Right ventricle myocardium superior (tissue), 1 donor: ENCODE measurements at regions not wholly inside any gene's neighbourhood (a gene's known extent, or its start where the extent isn't known, plus 50 kb on each side); places are given as distances from the start of the nearest gene placed in this dataset.
"Not testable (repeated sequence)": the region's sequence is repeated elsewhere in the genome, so short reads cannot be mapped to it uniquely, and the experiment has no call there.

ENCODE experiments used
- ATAC-seq: fragments of 200-7000 bp; cut with Tn5 transposase; one replicate; pipeline ENCODE4 v1.9.1; 2020; ENCODE audit warnings: mild to moderate bottlenecking; ENCODE audit not compliant: poor library complexity
- DNase-seq: peaks from one replicate; pipeline ENCODE4 v3.0.0-alpha.2; 2020
- intact Hi-C: fragments of 100-400 bp; cut with DNase I; formaldehyde crosslinking; loops from one replicate; pipeline ENCODE4 v1.11.2; 2022
- donor health status: DM: no; HTN: yes; CAD: no; lungs with severe emphysema.

GRCh38 chrX:140346729-140347128 lies 158.1 kb downstream of the SOX3 start:
- no peak for ATAC-seq
- intact Hi-C loops: no loop called here

GRCh38 chrX:140343226-140343868 lies 161.5 kb downstream of the SOX3 start:
- no peak for ATAC-seq
- intact Hi-C loops: no loop called here
- no peak for DNase-seq

More at GRCh38 chrX:140346729-140347128, 158.1 kb downstream of the SOX3 start:
- no peak for DNase-seq

GRCh38 chrX:140342410-140342809 lies 162.5 kb downstream of the SOX3 start:
- intact Hi-C loops: no loop called here

GRCh38 chrX:140337263-140337662 lies 167.6 kb downstream of the SOX3 start:
- no peak for ATAC-seq
- intact Hi-C loops: no loop called here
- no peak for DNase-seq

More at GRCh38 chrX:140342410-140342809, 162.5 kb downstream of the SOX3 start:
- DNase-seq (no peak), ATAC-seq (no peak)

- DNase-seq (no peak), ATAC-seq (no peak)
- intact Hi-C loops: no loop called here
These were observed 186.6 kb downstream of the SOX3 start for GRCh38 chrX:140318296-140318695.

GRCh38 chrX:140317462-140317861 lies 187.4 kb downstream of the SOX3 start:
- no peak for DNase-seq
- intact Hi-C loops: no loop called here
- no peak for ATAC-seq

- no peak for ATAC-seq
- intact Hi-C loops: no loop called here
- DNase-seq: no peak
These were observed 205.7 kb downstream of the SOX3 start for GRCh38 chrX:140298960-140299825.

- intact Hi-C loops: no loop called here
- ATAC-seq: no peak
- no peak for DNase-seq
These were observed 207.6 kb downstream of the SOX3 start for GRCh38 chrX:140297273-140297672.

GRCh38 chrX:140292961-140293360 lies 211.9 kb downstream of the SOX3 start:
- intact Hi-C loops: no loop called here
- DNase-seq (no peak), ATAC-seq (no peak)

GRCh38 chrX:140292188-140292587 lies 212.7 kb downstream of the SOX3 start:
- intact Hi-C loops: no loop called here
- ATAC-seq: no peak
- DNase-seq: no peak

GRCh38 chrX:140274811-140275525 lies 229.9 kb downstream of the SOX3 start:
- DNase-seq (no peak), ATAC-seq (no peak)
- intact Hi-C loops: no loop called here

GRCh38 chrX:140273921-140274320 lies 230.9 kb downstream of the SOX3 start:
- DNase-seq: no peak
- intact Hi-C loops: no loop called here
- no peak for ATAC-seq

GRCh38 chrX:140250391-140250790 lies 254.5 kb downstream of the SOX3 start:
- DNase-seq: no peak
- no peak for ATAC-seq
- intact Hi-C loops: no loop called here

GRCh38 chrX:140249088-140249487 lies 255.8 kb downstream of the SOX3 start:
- DNase-seq: no peak
- intact Hi-C loops: no loop called here
- no peak for ATAC-seq

- DNase-seq (no peak), ATAC-seq (no peak)
- intact Hi-C loops: no loop called here
These were observed 263.9 kb upstream of the CXorf66 start for GRCh38 chrX:140229191-140229590.

GRCh38 chrX:140226037-140226436 lies 260.7 kb upstream of the CXorf66 start:
- intact Hi-C loops, ATAC-seq, DNase-seq: not testable (repeated sequence)

- intact Hi-C loops, ATAC-seq, DNase-seq: not testable (repeated sequence)
These were observed 250.6 kb upstream of the CXorf66 start for GRCh38 chrX:140215894-140216293.

- ATAC-seq, intact Hi-C loops: not testable (repeated sequence)
These were observed 249.2 kb upstream of the CXorf66 start for GRCh38 chrX:140214518-140214917.

GRCh38 chrX:140206657-140207056 lies 241.3 kb upstream of the CXorf66 start:
- DNase-seq: no peak
- intact Hi-C loops: no loop called here

More at GRCh38 chrX:140214518-140214917, 249.2 kb upstream of the CXorf66 start:
- not testable (repeated sequence) for DNase-seq

More at GRCh38 chrX:140206657-140207056, 241.3 kb upstream of the CXorf66 start:
- ATAC-seq: no peak
